NCI-H146 treated with DMSO at 0.1 percent for 48 hours (cell line): ENCODE measurements at regions not wholly inside any gene's neighbourhood (a gene's known extent, or its start where the extent isn't known, plus 50 kb on each side); places are given as distances from the start of the nearest gene placed in this dataset.

ENCODE experiments used
- DNase-seq: peaks from one replicate; lab custom pipeline; 2025; ENCODE audit not compliant: unreplicated experiment; lab: John Stamatoyannopoulos, UW

DNA sequence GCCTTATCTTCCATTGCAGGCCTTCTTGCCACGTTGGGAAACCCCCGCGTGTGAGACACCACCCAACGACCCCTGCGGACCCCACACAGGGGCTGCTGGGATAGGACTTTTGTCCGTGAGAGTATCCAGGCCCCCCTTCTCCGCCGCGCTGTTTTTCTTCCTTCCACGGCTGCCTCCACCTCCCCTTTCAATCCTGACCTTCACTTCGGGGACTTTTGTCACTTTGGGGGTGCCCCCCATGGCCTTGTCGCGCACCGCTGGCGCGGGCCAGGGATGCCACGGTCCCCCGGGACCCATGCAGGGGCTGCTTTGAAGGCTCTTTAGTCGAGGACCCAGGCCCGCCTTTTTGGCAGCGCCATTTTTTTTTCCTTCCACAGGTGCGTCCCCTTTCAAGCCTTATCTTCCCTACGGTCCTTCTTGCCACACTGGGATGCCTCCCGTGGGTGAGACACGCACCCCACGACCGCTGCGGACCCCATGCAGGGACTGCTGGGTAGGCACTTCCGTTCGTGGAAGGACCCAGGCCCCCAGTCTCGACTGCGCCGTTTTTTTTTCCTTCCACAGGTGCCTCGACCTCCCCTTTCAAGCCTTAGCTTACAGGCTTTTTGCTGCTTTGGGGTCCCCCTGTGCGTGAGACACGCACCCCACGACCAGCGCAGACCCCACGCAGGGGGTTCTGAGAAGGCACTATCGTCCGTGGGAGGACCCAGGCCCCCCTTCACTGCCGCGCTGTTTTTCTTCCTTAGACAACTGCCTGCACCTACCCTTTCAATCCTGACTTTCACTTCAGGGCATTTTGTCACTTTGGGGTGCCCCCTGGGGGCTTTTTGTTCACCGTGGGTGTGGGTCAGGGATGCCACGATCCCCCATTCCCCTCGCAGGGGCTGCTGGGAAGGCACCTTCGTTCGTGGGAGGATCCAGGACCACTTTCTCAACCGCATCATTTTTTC lies 267.4 kb downstream of the ALG10 start:
- DNase-seq = no peak

- DNase-seq = no peak
Measured at GRCh38 chr12:34290381-34290995, 268.2 kb downstream of the ALG10 start.

- no peak for DNase-seq
Measured at GRCh38 chr12:34291001-34291400, 268.7 kb downstream of the ALG10 start.

- no peak for DNase-seq
Measured at GRCh38 chr12:34291426-34291901, 269.2 kb downstream of the ALG10 start.

DNA sequence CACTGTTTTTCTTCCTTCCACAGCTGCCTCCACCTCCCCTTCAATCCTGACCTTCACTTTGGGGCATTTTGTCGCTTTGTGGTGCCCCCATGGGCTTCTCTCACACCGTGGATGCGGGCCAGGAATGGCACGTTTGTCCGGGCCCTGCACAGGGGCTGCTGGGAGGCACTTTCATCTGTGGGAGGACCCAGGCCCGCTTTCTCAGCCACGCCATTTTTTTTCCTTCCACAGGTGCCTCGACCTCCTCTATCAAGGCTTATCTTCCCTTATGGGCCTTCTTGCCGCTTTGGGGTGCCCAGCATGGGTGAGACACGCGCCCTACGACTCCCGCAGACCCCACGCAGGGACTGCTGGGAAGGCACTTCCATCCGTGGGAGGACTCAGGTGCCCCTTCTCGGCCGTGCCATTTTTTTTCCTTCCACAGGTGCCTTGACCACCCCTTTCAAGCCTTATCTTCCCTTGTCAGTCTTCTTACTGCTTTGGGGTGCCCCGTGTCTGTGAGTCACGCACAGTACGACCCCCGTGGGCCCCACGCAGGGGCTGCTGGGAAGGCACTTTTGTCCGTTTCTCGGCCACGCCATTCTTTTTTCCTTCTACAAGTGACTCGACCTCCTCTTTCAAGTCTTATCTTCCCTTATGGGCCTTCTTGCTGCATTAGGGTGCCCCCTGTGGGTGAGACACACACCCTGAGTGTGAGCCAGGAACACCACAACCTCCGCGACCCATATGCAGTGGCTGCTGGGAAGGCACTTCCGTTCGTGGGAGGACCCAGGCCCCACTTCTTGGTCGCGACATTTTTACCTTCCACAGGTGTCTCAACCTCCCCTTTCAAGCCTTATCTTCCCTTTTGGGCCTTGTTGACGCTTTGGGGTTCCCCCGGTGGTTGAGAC lies 270.7 kb downstream of the ALG10 start:
- DNase-seq = no peak

DNA sequence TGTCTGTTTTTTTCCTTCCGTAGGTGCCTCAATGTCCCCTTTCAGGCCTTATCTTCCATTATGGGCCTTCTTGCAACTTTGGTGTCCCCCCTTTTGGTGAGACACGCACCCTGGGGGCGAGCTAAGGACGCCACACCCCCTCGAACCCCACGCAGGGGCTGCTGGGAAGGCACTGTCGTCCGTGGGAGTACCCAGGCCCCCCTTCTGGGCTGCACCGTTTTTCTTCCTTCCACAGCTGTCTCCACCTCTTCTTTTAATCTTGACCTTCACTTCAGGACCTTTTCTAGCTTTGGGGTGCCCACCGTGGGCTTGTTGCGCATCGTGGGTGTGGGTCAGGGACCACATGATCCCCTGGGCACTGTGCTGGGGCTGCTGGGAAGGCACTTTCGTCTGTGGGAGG lies 271.8 kb downstream of the ALG10 start:
- no peak for DNase-seq

DNA sequence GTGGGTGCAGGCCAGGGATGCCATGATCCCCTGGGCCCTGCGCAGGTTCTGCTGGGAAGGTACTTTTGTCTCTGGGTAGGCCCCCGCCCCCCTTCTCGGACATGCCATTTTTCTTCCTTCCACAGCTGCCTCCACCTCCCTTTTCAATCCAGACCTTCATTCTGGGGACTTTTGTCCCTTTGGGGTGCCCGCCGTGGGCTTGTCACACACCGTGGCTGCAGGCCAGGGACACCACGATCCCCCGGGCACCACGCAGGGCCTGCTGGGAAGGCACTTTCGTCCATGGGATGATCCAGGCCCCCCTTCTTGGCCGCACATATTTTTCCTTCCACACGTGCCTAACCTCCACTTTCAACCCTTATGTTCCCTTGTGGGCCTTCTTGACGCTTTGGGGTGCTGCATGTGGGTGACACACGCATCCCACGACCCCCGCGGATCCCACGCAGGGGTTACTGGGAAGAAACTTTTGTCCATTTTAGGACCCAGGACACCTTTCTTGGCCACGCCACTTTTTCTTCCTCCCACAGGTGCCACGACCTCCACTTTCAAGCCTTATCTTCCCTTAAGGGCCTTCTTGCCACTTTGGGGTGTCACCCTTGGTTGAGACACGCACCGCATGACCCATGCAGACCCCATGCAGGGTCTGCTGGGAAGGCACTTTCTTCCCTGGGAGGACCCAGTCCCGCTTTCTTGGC lies 272.5 kb downstream of the ALG10 start:
- no peak for DNase-seq

DNA sequence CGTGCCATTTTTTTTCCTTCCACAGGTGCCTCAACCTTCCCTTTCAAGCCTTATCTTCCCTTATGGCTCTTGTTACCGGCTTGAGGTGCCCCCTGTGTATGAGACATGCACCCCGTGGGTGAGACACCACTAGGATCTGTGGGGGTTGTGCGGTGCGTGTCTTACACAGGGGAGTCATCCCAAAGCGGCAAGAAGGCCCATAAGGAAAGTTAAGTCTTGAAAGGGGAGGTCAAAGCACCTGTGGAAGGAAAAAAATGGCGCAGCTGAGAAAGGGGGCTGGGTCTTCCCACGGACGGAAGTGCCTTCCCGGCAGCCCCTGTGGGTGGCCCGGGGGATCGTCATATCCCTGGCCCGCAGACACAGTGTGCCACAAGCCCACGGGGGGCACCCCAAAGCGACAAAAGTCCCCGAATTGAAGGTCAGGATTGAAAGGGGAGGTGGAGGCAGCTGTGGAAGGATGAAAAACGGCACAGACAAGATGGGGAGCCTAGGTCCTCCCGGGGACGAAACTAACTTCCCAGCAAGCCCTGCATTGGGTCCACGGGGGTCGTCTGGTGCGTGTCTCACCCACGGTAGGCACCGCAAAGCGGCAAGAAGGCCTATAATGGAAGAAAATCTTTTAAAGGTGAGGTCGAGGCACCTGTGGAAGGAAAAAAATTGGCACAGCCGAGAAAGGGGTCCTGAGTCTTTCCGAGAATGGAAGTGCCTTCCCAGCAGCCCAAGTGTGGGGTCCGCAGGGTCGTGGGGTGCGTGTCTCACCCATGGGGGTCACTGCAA lies 273.3 kb downstream of the ALG10 start:
- no peak for DNase-seq

GRCh38 chr12:34296143-34297041 lies 274.1 kb downstream of the ALG10 start:
- DNase-seq = no peak

GRCh38 chr12:34297126-34297789 lies 275.0 kb downstream of the ALG10 start:
- DNase-seq = no peak

DNA sequence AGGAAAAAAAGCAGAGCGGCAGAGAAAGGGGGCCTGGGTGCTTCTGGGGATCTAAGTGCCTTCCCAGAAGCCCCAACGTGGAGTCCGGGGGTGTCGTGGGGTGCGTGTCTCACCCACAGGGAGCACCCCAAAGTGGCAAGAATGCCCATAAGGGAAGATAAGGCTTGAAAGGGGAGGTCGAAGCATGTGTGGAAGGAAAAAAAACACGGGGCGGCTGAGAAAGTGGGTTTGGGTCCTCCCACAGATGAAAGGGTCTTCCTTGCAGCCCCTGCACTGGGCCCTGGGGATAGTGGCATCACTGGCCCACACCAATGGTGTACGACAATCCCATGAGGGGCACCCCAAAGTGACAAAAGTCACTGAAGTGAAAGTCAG lies 275.5 kb downstream of the ALG10 start:
- no peak for DNase-seq

DNA sequence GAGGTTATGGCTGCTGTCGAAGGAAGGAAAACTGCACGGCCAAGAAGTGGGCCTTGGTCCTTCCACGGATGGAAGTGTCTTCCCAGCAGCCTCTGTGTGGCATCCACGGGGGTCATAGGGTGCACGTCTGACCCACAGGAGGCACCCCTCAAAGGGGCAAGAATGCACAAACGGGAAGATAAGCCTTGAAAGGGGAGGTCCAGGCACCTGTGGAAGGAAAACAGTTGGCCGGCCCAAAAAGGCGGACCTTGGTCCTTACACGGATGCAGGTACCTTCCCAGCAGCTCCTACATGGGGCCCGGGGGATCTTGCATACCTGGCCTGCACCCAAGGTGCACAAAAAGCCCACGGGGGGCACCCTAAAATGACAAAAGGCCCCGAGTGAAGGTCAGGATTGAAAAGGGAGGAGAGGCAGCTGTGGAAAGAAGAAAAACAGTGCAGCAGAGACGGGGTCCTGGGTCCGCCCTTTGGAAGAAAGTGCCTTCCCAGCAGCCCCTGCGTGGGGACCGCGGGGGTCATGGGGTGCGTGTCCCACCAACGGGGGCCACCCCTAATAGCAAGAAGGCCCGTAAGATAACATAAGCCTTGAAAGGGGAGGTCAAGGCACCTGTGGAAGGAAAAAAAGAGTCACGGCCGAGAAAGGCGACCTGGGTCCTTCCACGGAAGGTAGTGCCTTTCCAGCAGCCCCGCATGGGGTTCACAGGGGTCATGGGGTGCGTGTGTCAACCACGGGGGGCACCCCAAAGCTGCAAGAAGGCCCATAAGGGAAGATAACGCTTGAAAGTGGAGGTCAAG lies 276.1 kb downstream of the ALG10 start:
- DNase-seq = no peak

GRCh38 chr12:34298971-34299801 lies 276.9 kb downstream of the ALG10 start:
- DNase-seq = no peak

GRCh38 chr12:34299802-34300193 lies 277.5 kb downstream of the ALG10 start:
- DNase-seq = no peak

- DNase-seq = no peak
Measured at GRCh38 chr12:34300376-34301250, 278.3 kb downstream of the ALG10 start.
